GM12878 (cell line): ENCODE measurements at regions not wholly inside any gene's neighbourhood (a gene's known extent, or its start where the extent isn't known, plus 50 kb on each side); places are given as distances from the start of the nearest gene placed in this dataset.

Experiments
- ATF7 ChIP-seq: fragments of 450-650 bp; IDR thresholded peaks from 2 replicates; pipeline ENCODE4 v1.6.1; 2016; ENCODE audit warnings: low read depth, mild to moderate bottlenecking
- CBFB ChIP-seq: IDR thresholded peaks from 2 replicates; pipeline ENCODE4 v1.6.1; 2016; ENCODE audit warnings: antibody characterized with exemption, low read depth
- NFYB ChIP-seq: IDR thresholded peaks from 2 replicates; pipeline ENCODE4 v1.6.1; 2011; ENCODE audit warnings: low read depth, mild to moderate bottlenecking, low read length, improper control_type of control experiment, moderate library complexity; ENCODE audit not compliant: insufficient read depth
- NRF1 ChIP-seq: conservative IDR thresholded peaks from 2 replicates; pipeline ENCODE4 v1.6.1; 2011; ENCODE audit warnings: mild to moderate bottlenecking, low read depth, low read length, improper control_type of control experiment
- PBX3 ChIP-seq: IDR thresholded peaks from 2 replicates; pipeline ENCODE4 v1.6.1; 2011; ENCODE audit warnings: mild to moderate bottlenecking, low read depth, low read length, moderate library complexity; ENCODE audit not compliant: insufficient replicate concordance
- SMARCA5 ChIP-seq: fragments of 450-650 bp; IDR thresholded peaks from 2 replicates; pipeline ENCODE4 v1.6.1; 2017; ENCODE audit warnings: mild to moderate bottlenecking
- TAF1 ChIP-seq: IDR thresholded peaks from 2 replicates; pipeline ENCODE4 v1.6.1; 2011; ENCODE audit warnings: mild to moderate bottlenecking, low read depth, low read length, borderline replicate concordance
- WRNIP1 ChIP-seq: IDR thresholded peaks from 2 replicates; pipeline ENCODE4 v1.6.1; 2011; ENCODE audit warnings: low read depth, low read length, improper control_type of control experiment, borderline replicate concordance
- ZNF24 ChIP-seq: fragments of 450-650 bp; IDR thresholded peaks from 2 replicates; pipeline ENCODE4 v1.6.1; 2017; ENCODE audit warnings: antibody characterized with exemption, mild to moderate bottlenecking
- TF ChIP-seq, protein P1 (sequence below): IDR thresholded peaks from 2 replicates; pipeline ENCODE4 v1.6.1; 2012; ENCODE audit warnings: low read depth, low read length, improper control_type of control experiment
- TF ChIP-seq, protein P2 (sequence below): fragments of 450-650 bp; IDR thresholded peaks from 2 replicates; pipeline ENCODE4 v1.6.1; 2016; ENCODE audit warnings: mild to moderate bottlenecking, moderate library complexity, borderline replicate concordance
- TF ChIP-seq, protein P3 (sequence below): IDR thresholded peaks from 2 replicates; pipeline ENCODE4 v1.6.1; 2011; ENCODE audit warnings: low read depth, low read length, improper control_type of control experiment, borderline replicate concordance

DNA sequence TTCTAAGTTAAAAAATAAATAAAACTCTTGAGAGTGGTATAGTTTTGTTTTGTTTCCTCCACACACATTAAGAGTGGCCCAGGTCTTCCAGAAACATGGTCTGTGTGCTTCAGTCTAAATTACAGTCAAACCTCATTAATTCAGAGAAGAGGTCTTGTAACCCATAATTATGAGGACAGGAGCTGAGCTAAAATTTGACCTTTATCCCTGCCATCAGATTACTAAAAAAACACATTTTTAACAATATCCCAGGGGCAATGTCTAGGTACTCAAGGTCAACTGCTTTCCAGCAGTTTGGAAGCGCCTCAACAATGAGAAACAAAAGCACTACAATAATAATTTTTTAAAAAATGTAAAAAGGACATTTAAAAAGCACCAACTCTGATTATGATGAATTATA lies 184.1 kb upstream of the PFKP start:
- TF ChIP-seq NRF1 = no peak
- no peak for TF ChIP-seq TAF1
- TF ChIP-seq, protein P1, sequence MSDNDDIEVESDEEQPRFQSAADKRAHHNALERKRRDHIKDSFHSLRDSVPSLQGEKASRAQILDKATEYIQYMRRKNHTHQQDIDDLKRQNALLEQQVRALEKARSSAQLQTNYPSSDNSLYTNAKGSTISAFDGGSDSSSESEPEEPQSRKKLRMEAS = no peak
- TF ChIP-seq WRNIP1 = no peak
- TF ChIP-seq, protein P2, sequence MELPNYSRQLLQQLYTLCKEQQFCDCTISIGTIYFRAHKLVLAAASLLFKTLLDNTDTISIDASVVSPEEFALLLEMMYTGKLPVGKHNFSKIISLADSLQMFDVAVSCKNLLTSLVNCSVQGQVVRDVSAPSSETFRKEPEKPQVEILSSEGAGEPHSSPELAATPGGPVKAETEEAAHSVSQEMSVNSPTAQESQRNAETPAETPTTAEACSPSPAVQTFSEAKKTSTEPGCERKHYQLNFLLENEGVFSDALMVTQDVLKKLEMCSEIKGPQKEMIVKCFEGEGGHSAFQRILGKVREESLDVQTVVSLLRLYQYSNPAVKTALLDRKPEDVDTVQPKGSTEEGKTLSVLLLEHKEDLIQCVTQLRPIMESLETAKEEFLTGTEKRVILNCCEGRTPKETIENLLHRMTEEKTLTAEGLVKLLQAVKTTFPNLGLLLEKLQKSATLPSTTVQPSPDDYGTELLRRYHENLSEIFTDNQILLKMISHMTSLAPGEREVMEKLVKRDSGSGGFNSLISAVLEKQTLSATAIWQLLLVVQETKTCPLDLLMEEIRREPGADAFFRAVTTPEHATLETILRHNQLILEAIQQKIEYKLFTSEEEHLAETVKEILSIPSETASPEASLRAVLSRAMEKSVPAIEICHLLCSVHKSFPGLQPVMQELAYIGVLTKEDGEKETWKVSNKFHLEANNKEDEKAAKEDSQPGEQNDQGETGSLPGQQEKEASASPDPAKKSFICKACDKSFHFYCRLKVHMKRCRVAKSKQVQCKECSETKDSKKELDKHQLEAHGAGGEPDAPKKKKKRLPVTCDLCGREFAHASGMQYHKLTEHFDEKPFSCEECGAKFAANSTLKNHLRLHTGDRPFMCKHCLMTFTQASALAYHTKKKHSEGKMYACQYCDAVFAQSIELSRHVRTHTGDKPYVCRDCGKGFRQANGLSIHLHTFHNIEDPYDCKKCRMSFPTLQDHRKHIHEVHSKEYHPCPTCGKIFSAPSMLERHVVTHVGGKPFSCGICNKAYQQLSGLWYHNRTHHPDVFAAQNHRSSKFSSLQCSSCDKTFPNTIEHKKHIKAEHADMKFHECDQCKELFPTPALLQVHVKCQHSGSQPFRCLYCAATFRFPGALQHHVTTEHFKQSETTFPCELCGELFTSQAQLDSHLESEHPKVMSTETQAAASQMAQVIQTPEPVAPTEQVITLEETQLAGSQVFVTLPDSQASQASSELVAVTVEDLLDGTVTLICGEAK = no peak
- TF ChIP-seq ATF7 = no peak
- TF ChIP-seq, protein P3, sequence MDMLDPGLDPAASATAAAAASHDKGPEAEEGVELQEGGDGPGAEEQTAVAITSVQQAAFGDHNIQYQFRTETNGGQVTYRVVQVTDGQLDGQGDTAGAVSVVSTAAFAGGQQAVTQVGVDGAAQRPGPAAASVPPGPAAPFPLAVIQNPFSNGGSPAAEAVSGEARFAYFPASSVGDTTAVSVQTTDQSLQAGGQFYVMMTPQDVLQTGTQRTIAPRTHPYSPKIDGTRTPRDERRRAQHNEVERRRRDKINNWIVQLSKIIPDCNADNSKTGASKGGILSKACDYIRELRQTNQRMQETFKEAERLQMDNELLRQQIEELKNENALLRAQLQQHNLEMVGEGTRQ = no peak
- TF ChIP-seq PBX3 = no peak
- TF ChIP-seq ZNF24 = no peak
- no peak for TF ChIP-seq SMARCA5
- TF ChIP-seq NFYB = no peak
- no peak for TF ChIP-seq CBFB
